Gastroesophageal sphincter (tissue), 4 donors: ENCODE measurements at regions not wholly inside any gene's neighbourhood (a gene's known extent, or its start where the extent isn't known, plus 50 kb on each side); places are given as distances from the start of the nearest gene placed in this dataset.
"Not testable (repeated sequence)": the region's sequence is repeated elsewhere in the genome, so short reads cannot be mapped to it uniquely, and the experiment has no call there.

Experiments
- ATAC-seq: fragments of 150-250 bp; one replicate; pipeline ENCODE4 v1.9.1; 2016; ENCODE audit warnings: mild to moderate bottlenecking, moderate library complexity
- H3K27ac ChIP-seq, 4 donors: fragments of 200-600 bp; sonication (generic) in 3 of 4; 1 replicate in 3 of 4; 2 replicates in 1 of 4; pipeline ENCODE4 v1.5.1; 2016 to 2019
- H3K27me3 ChIP-seq: fragments of 200-600 bp; sonication (generic); one replicate; pipeline ENCODE4 v1.5.1; 2019
- H3K36me3 ChIP-seq, 2 donors: fragments of 200-600 bp; sonication (generic); one replicate each; pipeline ENCODE4 v1.5.1; 2019; ENCODE audit warnings: control low read depth in 1 of 2
- H3K4me1 ChIP-seq, 3 donors: fragments of 200-600 bp; sonication (generic); 1 replicate in 2 of 3; 2 replicates in 1 of 3; pipeline ENCODE4 v1.5.1; 2016 to 2019; ENCODE audit warnings: control low read depth in 2 of 3
- H3K4me3 ChIP-seq, 2 donors: fragments of 200-600 bp; sonication (generic); one replicate each; pipeline ENCODE4 v1.5.1; 2019; ENCODE audit warnings: mild to moderate bottlenecking in 1 of 2, moderate library complexity in 1 of 2
- H3K9me3 ChIP-seq, 3 donors: fragments of 200-600 bp; sonication (generic); one replicate each; pipeline ENCODE4 v1.5.1; 2017 to 2019; ENCODE audit warnings: control low read depth in 2 of 3
- EP300 ChIP-seq: sonication (generic); formaldehyde crosslinking; IDR thresholded peaks from one replicate; pipeline ENCODE4 v1.6.1; 2017; ENCODE audit warnings: antibody characterized with exemption, mild to moderate bottlenecking
- POLR2A ChIP-seq, 2 donors: fragments of 450-650 bp; IDR thresholded peaks; one replicate each; pipeline ENCODE4 v1.6.1; 2017; ENCODE audit warnings: antibody characterized with exemption in 2 of 2, mild to moderate bottlenecking in 2 of 2, moderate library complexity in 1 of 2
- POLR2AphosphoS5 ChIP-seq: sonication (generic); formaldehyde crosslinking; IDR thresholded peaks from one replicate; pipeline ENCODE4 v1.6.1; 2017; ENCODE audit warnings: antibody characterized with exemption
- WGBS, 2 donors: methylation state at CpG; one replicate each; pipeline ENCODE4 v1.1.5; 2018; ENCODE audit warnings: low coverage in 1 of 2; 5-methylcytosine and 5-hydroxymethylcytosine counted together
- TF ChIP-seq, protein P1 (sequence below), 4 experiments: fragments of 200-600 bp in 2 of 4; fragments of 450-650 bp in 2 of 4; sonication (generic) in 1 of 4; IDR thresholded peaks; one replicate each; pipeline ENCODE4 v1.5.1; 2017 to 2019; ENCODE audit warnings: antibody characterized with exemption in 4 of 4, mild to moderate bottlenecking in 2 of 4, moderate library complexity in 2 of 4

DNA sequence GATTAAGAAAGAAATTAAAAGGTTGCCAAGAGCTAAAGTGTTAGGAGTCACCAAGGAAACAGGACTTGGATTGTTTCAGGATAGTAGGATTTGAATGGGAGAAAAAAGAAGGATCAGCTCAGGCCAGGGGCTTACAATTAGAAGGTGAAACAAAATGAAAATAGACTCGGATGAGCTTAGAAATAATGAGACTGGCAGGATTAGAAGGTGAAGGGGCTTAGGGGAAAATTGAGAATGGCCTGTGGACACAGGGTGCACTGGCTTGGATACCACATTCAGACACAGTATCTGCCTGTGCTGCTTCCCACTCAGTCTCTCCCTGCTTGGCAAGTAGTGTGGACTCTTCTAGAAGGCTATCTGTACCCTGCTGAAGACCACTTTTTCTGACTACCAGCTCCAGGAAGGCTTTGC lies 206.1 kb upstream of the ATP10A start:
- Histone ChIP-seq H3K27ac (no peak overlapping the region), H3K27me3 (no peaks in the 10 kb centered on the region), H3K9me3 (peaks cover 0 to 5% (median 0%) of the 10 kb centered on the region in 3 donors), H3K36me3 (no peaks in the 10 kb centered on the region), H3K4me3 (no peak overlapping the region), H3K4me1 (no peaks in the 10 kb centered on the region)
- ATAC-seq, result no peak
- 33 to 40% methylated on average over 1 of the region's 1 CpG for WGBS, 2 donors
- TF ChIP-seq EP300 (no peak), POLR2AphosphoS5 (no peak)
- TF ChIP-seq, protein P1, sequence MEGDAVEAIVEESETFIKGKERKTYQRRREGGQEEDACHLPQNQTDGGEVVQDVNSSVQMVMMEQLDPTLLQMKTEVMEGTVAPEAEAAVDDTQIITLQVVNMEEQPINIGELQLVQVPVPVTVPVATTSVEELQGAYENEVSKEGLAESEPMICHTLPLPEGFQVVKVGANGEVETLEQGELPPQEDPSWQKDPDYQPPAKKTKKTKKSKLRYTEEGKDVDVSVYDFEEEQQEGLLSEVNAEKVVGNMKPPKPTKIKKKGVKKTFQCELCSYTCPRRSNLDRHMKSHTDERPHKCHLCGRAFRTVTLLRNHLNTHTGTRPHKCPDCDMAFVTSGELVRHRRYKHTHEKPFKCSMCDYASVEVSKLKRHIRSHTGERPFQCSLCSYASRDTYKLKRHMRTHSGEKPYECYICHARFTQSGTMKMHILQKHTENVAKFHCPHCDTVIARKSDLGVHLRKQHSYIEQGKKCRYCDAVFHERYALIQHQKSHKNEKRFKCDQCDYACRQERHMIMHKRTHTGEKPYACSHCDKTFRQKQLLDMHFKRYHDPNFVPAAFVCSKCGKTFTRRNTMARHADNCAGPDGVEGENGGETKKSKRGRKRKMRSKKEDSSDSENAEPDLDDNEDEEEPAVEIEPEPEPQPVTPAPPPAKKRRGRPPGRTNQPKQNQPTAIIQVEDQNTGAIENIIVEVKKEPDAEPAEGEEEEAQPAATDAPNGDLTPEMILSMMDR (IDR thresholded peaks at IDR 0.05), result no peak

GRCh38 chr15:26066896-26067295 lies 203.8 kb upstream of the ATP10A start:
- ATAC-seq, result no peak
- Histone ChIP-seq H3K36me3 (no peaks in the 10 kb centered on the region), H3K9me3 (peaks cover 0 to 5% (median 0%) of the 10 kb centered on the region in 3 donors), H3K4me1 (no peaks in the 10 kb centered on the region), H3K4me3 (no peak overlapping the region), H3K27me3 (no peaks in the 10 kb centered on the region), H3K27ac (no peak overlapping the region)
- no peak for TF ChIP-seq POLR2AphosphoS5
- no peak for TF ChIP-seq EP300
- WGBS, 2 donors, result 46 to 63% methylated on average over 2 of the region's 2 CpGs

GRCh38 chr15:26065723-26066122 lies 202.6 kb upstream of the ATP10A start:
- Histone ChIP-seq H3K27ac (no peak overlapping the region), H3K36me3 (no peaks in the 10 kb centered on the region), H3K9me3 (peaks cover 0 to 5% (median 0%) of the 10 kb centered on the region in 3 donors), H3K4me1 (no peaks in the 10 kb centered on the region), H3K27me3 (no peaks in the 10 kb centered on the region), H3K4me3 (no peak overlapping the region)
- TF ChIP-seq POLR2AphosphoS5 (no peak), EP300 (no peak), POLR2A (IDR thresholded peaks at IDR 0.05) (no peak)
- TF ChIP-seq, protein P1 (IDR thresholded peaks at IDR 0.05), result no peak
- ATAC-seq, result no peak
- WGBS, 2 donors, result 71 to 77% methylated on average over 2 of the region's 2 CpGs

DNA sequence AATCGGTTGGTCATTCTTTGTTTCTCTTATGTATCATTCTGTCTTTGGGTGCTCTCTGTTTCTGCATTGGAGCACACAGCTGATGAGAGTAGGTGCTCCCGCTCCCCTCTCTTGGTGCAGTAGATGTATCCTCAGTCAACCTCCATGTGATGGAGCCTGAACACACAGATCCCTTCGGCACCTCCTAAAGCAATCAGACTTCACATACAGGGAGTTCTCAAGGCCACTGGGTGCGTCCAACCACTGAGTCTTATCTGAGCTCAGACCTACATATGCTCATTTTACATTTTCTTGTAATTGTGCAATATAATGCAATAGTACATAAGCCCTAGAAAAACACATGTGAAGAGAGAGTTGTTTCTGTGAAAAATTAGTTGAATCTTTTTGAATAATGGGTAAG lies 198.1 kb upstream of the ATP10A start:
- WGBS, 2 donors, result 82 to 100% methylated on average over 2 to 4 of the region's 4 CpGs
- H3K27me3 ChIP-seq, result no peaks in the 10 kb centered on the region
- H3K9me3 ChIP-seq, result no peaks in the 10 kb centered on the region
- no peak overlapping the region for H3K27ac ChIP-seq
- H3K4me3 ChIP-seq, result no peak overlapping the region
- no peaks in the 10 kb centered on the region for H3K4me1 ChIP-seq
- no peak for ATAC-seq
- no peaks in the 10 kb centered on the region for H3K36me3 ChIP-seq
- no peak for TF ChIP-seq EP300

- H3K9me3 ChIP-seq, H3K27me3 ChIP-seq, H3K4me3 ChIP-seq, ATAC-seq, H3K36me3 ChIP-seq, H3K4me1 ChIP-seq, H3K27ac ChIP-seq: not testable (repeated sequence)
- WGBS, 2 donors, result 96% methylated on average over 4 of the region's 29 CpGs; no CpG with 5 or more reads in 1 of the 2 donors
These were observed 193.6 kb upstream of the ATP10A start for GRCh38 chr15:26056766-26057165.

- Histone ChIP-seq H3K4me3 (no peak overlapping the region), H3K27me3 (peaks cover 9% of the 10 kb centered on the region), H3K27ac (no peak overlapping the region), H3K4me1 (no peaks in the 10 kb centered on the region), H3K36me3 (no peaks in the 10 kb centered on the region), H3K9me3 (no peaks in the 10 kb centered on the region)
- no peak for TF ChIP-seq EP300
- no peak for TF ChIP-seq POLR2AphosphoS5
- TF ChIP-seq POLR2A (IDR thresholded peaks at IDR 0.05), result no peak
- TF ChIP-seq, protein P1 (IDR thresholded peaks at IDR 0.05), result no peak
- WGBS, 2 donors, result 49 to 83% methylated on average over 6 to 11 of the region's 14 CpGs
- ATAC-seq, result peak; percentile 68
These were observed 188.9 kb upstream of the ATP10A start for GRCh38 chr15:26051761-26052675.
